ENCODE measurements at regions not wholly inside any gene's neighbourhood (a gene's known extent, or its start where the extent isn't known, plus 50 kb on each side); places are given as distances from the start of the nearest gene placed in this dataset.

GRCh38 chr16:87064731-87065445 lies 252.3 kb downstream of the C16orf95 start:
- Mint-ChIP-seq H3K27ac (no peak overlapping the region), H3K27me3 (ENCODE audit: low read depth in 2 of 2) (peaks cover 27 to 52% of the 10 kb centered on the region in 2 donors), H3K4me3 (no peak overlapping the region), H3K36me3 (no peaks in the 10 kb centered on the region), H3K9me3 (no peaks in the 10 kb centered on the region), H3K4me1 (peaks cover 0 to 4% of the 10 kb centered on the region in 2 donors)
- no peak for ATAC-seq
- DNase-seq = no peak
- intact Hi-C loops (cut with micrococcal nuclease) = loop anchor here (5.0 kb wide), 1 partner anchor 503 kb away; no protein-coding TSS in a partner anchor
- no peaks in the 10 kb centered on the region for H3K36me3 ChIP-seq (ENCODE audit: control insufficient read depth, insufficient read depth, low read length)
- TF ChIP-seq, protein P1, sequence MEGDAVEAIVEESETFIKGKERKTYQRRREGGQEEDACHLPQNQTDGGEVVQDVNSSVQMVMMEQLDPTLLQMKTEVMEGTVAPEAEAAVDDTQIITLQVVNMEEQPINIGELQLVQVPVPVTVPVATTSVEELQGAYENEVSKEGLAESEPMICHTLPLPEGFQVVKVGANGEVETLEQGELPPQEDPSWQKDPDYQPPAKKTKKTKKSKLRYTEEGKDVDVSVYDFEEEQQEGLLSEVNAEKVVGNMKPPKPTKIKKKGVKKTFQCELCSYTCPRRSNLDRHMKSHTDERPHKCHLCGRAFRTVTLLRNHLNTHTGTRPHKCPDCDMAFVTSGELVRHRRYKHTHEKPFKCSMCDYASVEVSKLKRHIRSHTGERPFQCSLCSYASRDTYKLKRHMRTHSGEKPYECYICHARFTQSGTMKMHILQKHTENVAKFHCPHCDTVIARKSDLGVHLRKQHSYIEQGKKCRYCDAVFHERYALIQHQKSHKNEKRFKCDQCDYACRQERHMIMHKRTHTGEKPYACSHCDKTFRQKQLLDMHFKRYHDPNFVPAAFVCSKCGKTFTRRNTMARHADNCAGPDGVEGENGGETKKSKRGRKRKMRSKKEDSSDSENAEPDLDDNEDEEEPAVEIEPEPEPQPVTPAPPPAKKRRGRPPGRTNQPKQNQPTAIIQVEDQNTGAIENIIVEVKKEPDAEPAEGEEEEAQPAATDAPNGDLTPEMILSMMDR (IDR thresholded peaks at IDR 0.05) = no peak
- peaks cover 4% of the 10 kb centered on the region for H3K27me3 ChIP-seq (ENCODE audit: control insufficient read depth, insufficient read depth, low read length)
- 68% methylated on average over 16 of the region's 18 CpGs for WGBS (ENCODE audit: insufficient coverage)
- peaks cover 2% of the 10 kb centered on the region for H3K4me1 ChIP-seq (ENCODE audit: control insufficient read depth, insufficient read depth, low read length)
- H3K4me3 ChIP-seq (ENCODE audit: low read length) = no peak overlapping the region
- H3K27ac ChIP-seq (ENCODE audit: low read length) = no peak overlapping the region
- no peaks in the 10 kb centered on the region for H3K9me3 ChIP-seq (ENCODE audit: control insufficient read depth, insufficient read depth, low read length)

DNA sequence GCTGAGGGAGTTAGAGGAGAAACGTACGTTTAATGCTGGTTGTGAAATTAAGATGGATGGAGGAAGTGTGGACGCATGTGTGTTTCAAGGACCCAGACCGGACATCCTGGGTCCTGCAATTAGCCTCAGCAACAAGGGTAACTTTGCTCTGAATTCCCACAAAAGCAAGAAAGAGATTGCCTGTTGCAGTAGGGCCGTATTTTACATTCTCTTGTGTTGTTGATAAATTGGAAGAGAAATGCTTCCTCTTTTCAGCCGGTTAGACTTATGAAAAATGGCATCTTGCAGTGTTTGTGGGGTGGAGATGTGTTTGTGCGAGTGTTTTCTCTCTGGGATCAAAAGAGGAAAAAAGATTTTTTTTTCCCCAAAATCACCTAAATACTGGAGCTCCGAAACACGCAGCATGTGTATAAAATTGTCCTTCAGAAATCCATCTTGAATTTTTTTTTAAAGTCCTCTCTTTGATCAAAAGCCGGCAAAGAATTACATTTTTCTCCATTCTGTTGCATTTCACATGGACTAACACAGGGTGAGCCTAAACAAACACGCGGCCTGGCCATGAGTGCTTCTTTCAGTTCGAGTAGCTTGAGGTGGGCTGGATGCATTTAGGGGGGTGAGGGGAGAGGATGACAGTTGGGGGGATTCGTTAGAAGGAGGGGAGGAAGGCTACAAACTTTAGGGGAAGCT lies 251.6 kb downstream of the C16orf95 start:
- Histone ChIP-seq H3K27me3 (ENCODE audit: control insufficient read depth, insufficient read depth, low read length) (peaks cover 4% of the 10 kb centered on the region), H3K36me3 (ENCODE audit: control insufficient read depth, insufficient read depth, low read length) (no peaks in the 10 kb centered on the region), H3K9me3 (ENCODE audit: control insufficient read depth, insufficient read depth, low read length) (no peaks in the 10 kb centered on the region), H3K27ac (ENCODE audit: low read length) (no peak overlapping the region), H3K4me3 (ENCODE audit: low read length) (no peak overlapping the region), H3K4me1 (ENCODE audit: control insufficient read depth, insufficient read depth, low read length) (peaks cover 2% of the 10 kb centered on the region)
- peaks cover 27 to 52% of the 10 kb centered on the region in 2 donors for H3K27me3 Mint-ChIP-seq (ENCODE audit: low read depth in 2 of 2)
- no peaks in the 10 kb centered on the region for H3K9me3 Mint-ChIP-seq
- intact Hi-C loops (cut with micrococcal nuclease) = no loop called here
- ATAC-seq (no peak), DNase-seq (no peak)
- H3K27ac Mint-ChIP-seq = no peak overlapping the region
- WGBS (ENCODE audit: insufficient coverage) = 29% methylated on average over 13 of the region's 14 CpGs
- no peak overlapping the region for H3K4me3 Mint-ChIP-seq
- TF ChIP-seq, protein P1 (IDR thresholded peaks at IDR 0.05) = no peak
- no peaks in the 10 kb centered on the region for H3K36me3 Mint-ChIP-seq
- peaks cover 0 to 4% of the 10 kb centered on the region in 2 donors for H3K4me1 Mint-ChIP-seq

- no peaks in the 10 kb centered on the region for H3K36me3 Mint-ChIP-seq
- DNase-seq = no peak
- H3K9me3 Mint-ChIP-seq = no peaks in the 10 kb centered on the region
- Histone ChIP-seq H3K27me3 (ENCODE audit: control insufficient read depth, insufficient read depth, low read length) (peaks cover 4% of the 10 kb centered on the region), H3K4me1 (ENCODE audit: control insufficient read depth, insufficient read depth, low read length) (peaks cover 2% of the 10 kb centered on the region), H3K9me3 (ENCODE audit: control insufficient read depth, insufficient read depth, low read length) (no peaks in the 10 kb centered on the region), H3K27ac (ENCODE audit: low read length) (no peak overlapping the region), H3K4me3 (ENCODE audit: low read length) (no peak overlapping the region), H3K36me3 (ENCODE audit: control insufficient read depth, insufficient read depth, low read length) (no peaks in the 10 kb centered on the region)
- TF ChIP-seq, protein P1 (IDR thresholded peaks at IDR 0.05) = no peak
- intact Hi-C loops (cut with micrococcal nuclease) = no loop called here
- peaks cover 0 to 4% of the 10 kb centered on the region in 2 donors for H3K4me1 Mint-ChIP-seq
- 86% methylated on average over 30 of the region's 30 CpGs for WGBS (ENCODE audit: insufficient coverage)
- ATAC-seq = no peak
- no peak overlapping the region for H3K4me3 Mint-ChIP-seq
- H3K27me3 Mint-ChIP-seq (ENCODE audit: low read depth in 2 of 2) = peaks cover 27 to 45% of the 10 kb centered on the region in 2 donors
- no peak overlapping the region for H3K27ac Mint-ChIP-seq
Observed at GRCh38 chr16:87066133-87067002, 250.8 kb downstream of the C16orf95 start.

All from natural killer cell (primary cell).